ENCODE measurements at regions not wholly inside any gene's neighbourhood (a gene's known extent, or its start where the extent isn't known, plus 50 kb on each side); places are given as distances from the start of the nearest gene placed in this dataset.

- no peaks in the 10 kb centered on the region for H3K4me1 ChIP-seq (ENCODE audit: control insufficient read depth, extremely low read depth, insufficient read depth, low read length)
- TF ChIP-seq EZH2 (IDR thresholded peaks at IDR 0.05; ENCODE audit: low read length, missing control alignments) (no peak), CTCF (conservative IDR thresholded peaks at IDR 0.05 in 1 of 2, IDR thresholded peaks at IDR 0.05 in 1 of 2; ENCODE audit: low read depth in 1 of 2, low read length in 2 of 2) (no peak)
- no peak overlapping the region for H2AFZ ChIP-seq (ENCODE audit: low read length)
- H3K9me3 ChIP-seq (ENCODE audit: control insufficient read depth, insufficient read depth, low read depth, low read length) = no peaks in the 10 kb centered on the region
- H3K27me3 ChIP-seq (ENCODE audit: control insufficient read depth, insufficient read depth, low read length) = no peaks in the 10 kb centered on the region
- no peak for DNase-seq (ENCODE audit: low read depth in 2 of 2)
- no peak overlapping the region for H3K9ac ChIP-seq (ENCODE audit: insufficient read depth, low read length)
- no peaks in the 10 kb centered on the region for H4K20me1 ChIP-seq (ENCODE audit: control insufficient read depth, extremely low read depth, insufficient read depth, low read length)
- no peak overlapping the region for H3K4me2 ChIP-seq (ENCODE audit: extremely low read depth, insufficient read depth, low read length)
- H3K79me2 ChIP-seq (ENCODE audit: control insufficient read depth, insufficient read depth, low read length) = no peaks in the 10 kb centered on the region
- H3K27ac ChIP-seq (ENCODE audit: insufficient read depth, low read length) = no peak overlapping the region
- H3K36me3 ChIP-seq (ENCODE audit: control insufficient read depth, insufficient read depth, low read length) = no peaks in the 10 kb centered on the region
- H3K4me3 ChIP-seq (replicated peaks in 1 of 4; ENCODE audit: control extremely low read depth in 1 of 4, insufficient read depth in 1 of 4, low read depth in 3 of 4, low read length in 4 of 4) = no peak overlapping the region
These were observed 442.0 kb downstream of the DMRT2 start for GRCh38 chr9:1492156-1492555.

GRCh38 chr9:1495282-1496030 lies 445.3 kb downstream of the DMRT2 start:
- H2AFZ ChIP-seq (ENCODE audit: low read length) = no peak overlapping the region
- no peak overlapping the region for H3K4me3 ChIP-seq (replicated peaks in 1 of 4; ENCODE audit: control extremely low read depth in 1 of 4, insufficient read depth in 1 of 4, low read depth in 3 of 4, low read length in 4 of 4)
- H3K79me2 ChIP-seq (ENCODE audit: control insufficient read depth, insufficient read depth, low read length) = no peaks in the 10 kb centered on the region
- no peak overlapping the region for H3K27ac ChIP-seq (ENCODE audit: insufficient read depth, low read length)
- no peaks in the 10 kb centered on the region for H3K9me3 ChIP-seq (ENCODE audit: control insufficient read depth, insufficient read depth, low read depth, low read length)
- H3K9ac ChIP-seq (ENCODE audit: insufficient read depth, low read length) = no peak overlapping the region
- TF ChIP-seq EZH2 (IDR thresholded peaks at IDR 0.05; ENCODE audit: low read length, missing control alignments) (no peak), CTCF (conservative IDR thresholded peaks at IDR 0.05 in 1 of 2, IDR thresholded peaks at IDR 0.05 in 1 of 2; ENCODE audit: low read depth in 1 of 2, low read length in 2 of 2) (no peak)
- H3K36me3 ChIP-seq (ENCODE audit: control insufficient read depth, insufficient read depth, low read length) = no peaks in the 10 kb centered on the region
- no peak overlapping the region for H3K4me2 ChIP-seq (ENCODE audit: extremely low read depth, insufficient read depth, low read length)
- no peaks in the 10 kb centered on the region for H4K20me1 ChIP-seq (ENCODE audit: control insufficient read depth, extremely low read depth, insufficient read depth, low read length)
- H3K4me1 ChIP-seq (ENCODE audit: control insufficient read depth, extremely low read depth, insufficient read depth, low read length) = no peaks in the 10 kb centered on the region
- H3K27me3 ChIP-seq (ENCODE audit: control insufficient read depth, insufficient read depth, low read length) = no peaks in the 10 kb centered on the region
- no peak for DNase-seq (ENCODE audit: low read depth in 2 of 2)

- Histone ChIP-seq H4K20me1 (ENCODE audit: control insufficient read depth, extremely low read depth, insufficient read depth, low read length) (no peaks in the 10 kb centered on the region), H3K9me3 (ENCODE audit: control insufficient read depth, insufficient read depth, low read depth, low read length) (no peaks in the 10 kb centered on the region), H3K4me2 (ENCODE audit: extremely low read depth, insufficient read depth, low read length) (no peak overlapping the region), H3K27me3 (ENCODE audit: control insufficient read depth, insufficient read depth, low read length) (no peaks in the 10 kb centered on the region), H3K27ac (ENCODE audit: insufficient read depth, low read length) (no peak overlapping the region), H2AFZ (ENCODE audit: low read length) (no peak overlapping the region), H3K4me3 (replicated peaks in 1 of 4; ENCODE audit: control extremely low read depth in 1 of 4, insufficient read depth in 1 of 4, low read depth in 3 of 4, low read length in 4 of 4) (no peak overlapping the region), H3K4me1 (ENCODE audit: control insufficient read depth, extremely low read depth, insufficient read depth, low read length) (no peaks in the 10 kb centered on the region), H3K36me3 (ENCODE audit: control insufficient read depth, insufficient read depth, low read length) (no peaks in the 10 kb centered on the region), H3K79me2 (ENCODE audit: control insufficient read depth, insufficient read depth, low read length) (no peaks in the 10 kb centered on the region), H3K9ac (ENCODE audit: insufficient read depth, low read length) (no peak overlapping the region)
- TF ChIP-seq CTCF (conservative IDR thresholded peaks at IDR 0.05 in 1 of 2, IDR thresholded peaks at IDR 0.05 in 1 of 2; ENCODE audit: low read depth in 1 of 2, low read length in 2 of 2) = no peak
- TF ChIP-seq EZH2 (IDR thresholded peaks at IDR 0.05; ENCODE audit: low read length, missing control alignments) = no peak
- no peak for DNase-seq (ENCODE audit: low read depth in 2 of 2)
These were observed 455.3 kb downstream of the DMRT2 start for GRCh38 chr9:1505489-1505888.

Data from fibroblast of lung (primary cell).